Uterus (tissue), 3 donors: ENCODE measurements at regions not wholly inside any gene's neighbourhood (a gene's known extent, or its start where the extent isn't known, plus 50 kb on each side); places are given as distances from the start of the nearest gene placed in this dataset.

ENCODE experiments used
- DNase-seq, 2 donors: peaks; one replicate each; pipeline ENCODE4 v3.0.0-alpha.2; 2019 to 2020
- H3K27ac ChIP-seq, 2 donors: fragments of 200-600 bp; sonication (generic); 1 replicate in 1 of 2; 2 replicates in 1 of 2; pipeline ENCODE4 v1.5.1; 2016 to 2018
- H3K27me3 ChIP-seq, 2 donors: fragments of 200-600 bp; sonication (generic); one replicate each; pipeline ENCODE4 v1.5.1; 2018 to 2019; ENCODE audit warnings: control low read depth in 1 of 2
- H3K36me3 ChIP-seq, 2 donors: fragments of 200-600 bp; sonication (generic); one replicate each; pipeline ENCODE4 v1.5.1; 2019; ENCODE audit warnings: control low read depth in 1 of 2
- H3K4me1 ChIP-seq, 2 donors: fragments of 200-600 bp; sonication (generic); one replicate each; pipeline ENCODE4 v1.5.1; 2018 to 2019; ENCODE audit warnings: control low read depth in 1 of 2
- H3K4me3 ChIP-seq, 2 donors: fragments of 200-600 bp; sonication (generic); 1 replicate in 1 of 2; 2 replicates in 1 of 2; pipeline ENCODE4 v1.5.1; 2018 to 2019; ENCODE audit warnings: mild to moderate bottlenecking in 1 of 2
- H3K9me3 ChIP-seq, 2 donors: fragments of 200-600 bp; sonication (generic); one replicate each; pipeline ENCODE4 v1.5.1; 2019; ENCODE audit warnings: control low read depth in 1 of 2
- POLR2A ChIP-seq, 2 donors: fragments of 450-650 bp; IDR thresholded peaks; one replicate each; pipeline ENCODE4 v1.6.1; 2016; ENCODE audit warnings: antibody characterized with exemption in 2 of 2, mild to moderate bottlenecking in 1 of 2, moderate library complexity in 1 of 2
- intact Hi-C: fragments of 100-400 bp; cut with DNase I; formaldehyde crosslinking; loops from one replicate; pipeline ENCODE4 v1.15.1; 2023; ENCODE audit warnings: low total_unique reads
- TF ChIP-seq, protein P1 (sequence below), 4 experiments: fragments of 200-600 bp in 2 of 4; fragments of 450-650 bp in 2 of 4; sonication (generic) in 2 of 4; IDR thresholded peaks; one replicate each; pipeline ENCODE4 v1.5.1; 2016 to 2019; ENCODE audit warnings: antibody characterized with exemption in 4 of 4, mild to moderate bottlenecking in 2 of 4, moderate library complexity in 1 of 4
- donor health status: DM: yes; HTN: yes; CAD: no.

DNA sequence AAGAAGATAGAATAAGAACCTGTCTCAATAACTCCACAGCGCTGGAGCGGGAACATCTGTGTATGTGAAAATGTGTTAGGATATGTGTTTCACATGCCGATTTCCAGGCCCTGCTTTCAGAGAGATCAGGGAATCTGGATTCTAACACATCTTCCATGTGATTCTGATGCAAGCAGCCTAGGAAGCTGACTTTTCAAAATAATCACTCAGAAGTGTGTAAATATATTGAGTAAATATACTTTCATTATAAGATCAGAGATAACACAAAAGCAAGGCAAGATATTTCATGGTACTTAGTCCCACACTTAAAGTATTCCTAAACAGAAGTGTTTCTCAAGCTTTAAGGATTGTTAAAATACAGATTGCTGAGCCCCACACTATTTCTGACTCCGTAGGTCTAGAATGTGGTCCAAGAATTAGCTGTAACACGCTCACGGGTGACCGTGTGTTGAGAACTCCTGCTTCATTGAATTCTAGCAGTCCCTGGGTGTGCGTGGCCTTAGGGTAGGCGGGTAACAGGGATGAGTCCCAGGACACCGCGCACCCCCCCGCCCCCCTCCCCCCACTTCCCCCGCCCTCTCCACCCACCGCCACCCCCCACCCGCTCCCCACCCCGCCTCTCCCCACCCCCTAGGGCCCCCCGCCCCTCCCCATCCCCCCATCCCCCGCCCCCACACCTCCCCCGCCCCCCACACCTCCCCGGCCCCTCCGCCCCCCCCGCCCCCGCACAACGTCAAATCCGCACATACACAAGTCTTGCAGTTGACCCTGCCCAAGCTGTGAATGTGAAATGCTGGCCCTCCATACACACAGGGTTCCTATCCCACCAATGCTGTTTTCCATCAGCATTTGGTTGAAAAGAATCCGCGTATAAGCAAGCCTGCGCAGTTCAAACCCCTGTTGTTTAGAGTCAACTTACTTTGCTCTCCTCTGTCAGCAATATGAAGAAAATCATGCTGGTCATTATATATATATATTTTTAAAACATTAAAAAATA is 94.2 kb upstream of the SLC39A10 start:
- intact Hi-C loops, result no loop called here
- DNase-seq, result no peak
- Histone ChIP-seq H3K27me3 (no peaks in the 10 kb centered on the region), H3K27ac (no peak overlapping the region), H3K9me3 (no peaks in the 10 kb centered on the region), H3K4me1 (no peaks in the 10 kb centered on the region), H3K36me3 (no peaks in the 10 kb centered on the region), H3K4me3 (no peak overlapping the region)
- no peak for TF ChIP-seq POLR2A (IDR thresholded peaks at IDR 0.05)
- TF ChIP-seq, protein P1, sequence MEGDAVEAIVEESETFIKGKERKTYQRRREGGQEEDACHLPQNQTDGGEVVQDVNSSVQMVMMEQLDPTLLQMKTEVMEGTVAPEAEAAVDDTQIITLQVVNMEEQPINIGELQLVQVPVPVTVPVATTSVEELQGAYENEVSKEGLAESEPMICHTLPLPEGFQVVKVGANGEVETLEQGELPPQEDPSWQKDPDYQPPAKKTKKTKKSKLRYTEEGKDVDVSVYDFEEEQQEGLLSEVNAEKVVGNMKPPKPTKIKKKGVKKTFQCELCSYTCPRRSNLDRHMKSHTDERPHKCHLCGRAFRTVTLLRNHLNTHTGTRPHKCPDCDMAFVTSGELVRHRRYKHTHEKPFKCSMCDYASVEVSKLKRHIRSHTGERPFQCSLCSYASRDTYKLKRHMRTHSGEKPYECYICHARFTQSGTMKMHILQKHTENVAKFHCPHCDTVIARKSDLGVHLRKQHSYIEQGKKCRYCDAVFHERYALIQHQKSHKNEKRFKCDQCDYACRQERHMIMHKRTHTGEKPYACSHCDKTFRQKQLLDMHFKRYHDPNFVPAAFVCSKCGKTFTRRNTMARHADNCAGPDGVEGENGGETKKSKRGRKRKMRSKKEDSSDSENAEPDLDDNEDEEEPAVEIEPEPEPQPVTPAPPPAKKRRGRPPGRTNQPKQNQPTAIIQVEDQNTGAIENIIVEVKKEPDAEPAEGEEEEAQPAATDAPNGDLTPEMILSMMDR (IDR thresholded peaks at IDR 0.05), result no peak

DNA sequence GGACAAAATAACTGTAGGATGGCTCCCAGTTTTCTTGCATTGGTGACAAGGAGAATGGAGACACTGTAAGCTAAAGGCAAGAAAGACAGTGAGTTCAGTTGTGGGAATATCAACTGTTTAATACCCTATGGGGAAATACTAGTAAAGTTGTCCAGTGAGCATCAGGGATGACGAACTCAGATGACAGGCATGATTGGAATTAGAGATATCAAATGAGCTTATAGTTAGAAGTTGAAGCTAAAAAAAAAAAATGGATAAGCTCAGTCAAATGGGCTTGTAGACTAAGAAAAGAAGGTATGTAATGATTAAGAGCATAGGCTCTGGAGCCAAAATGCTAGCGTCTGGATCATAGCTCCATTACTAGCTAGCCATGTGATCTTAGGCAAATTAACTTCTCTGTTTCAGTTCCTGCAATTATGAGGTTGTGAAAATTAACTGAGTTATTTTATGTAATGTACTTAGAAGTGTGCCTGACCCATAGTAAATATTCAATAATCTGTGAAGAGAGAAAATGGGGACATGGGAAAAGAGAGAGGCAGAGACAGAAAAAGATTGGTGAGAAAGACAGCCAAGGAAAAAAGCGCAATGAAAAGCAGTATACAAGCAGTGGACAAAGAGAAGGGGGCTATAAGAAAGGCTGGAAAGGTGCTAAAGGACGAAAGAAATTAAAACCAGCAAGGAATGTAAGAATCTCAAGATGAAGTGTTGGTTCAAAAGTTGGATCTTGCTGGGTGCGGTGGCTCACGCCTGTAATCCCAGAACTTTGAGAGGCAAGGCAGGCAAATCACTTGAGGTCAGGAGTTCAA is 95.7 kb upstream of the SLC39A10 start:
- no peak for DNase-seq
- TF ChIP-seq, protein P1 (IDR thresholded peaks at IDR 0.05), result no peak
- Histone ChIP-seq H3K9me3 (no peaks in the 10 kb centered on the region), H3K36me3 (no peaks in the 10 kb centered on the region), H3K27ac (no peak overlapping the region), H3K4me1 (no peaks in the 10 kb centered on the region), H3K4me3 (no peak overlapping the region), H3K27me3 (no peaks in the 10 kb centered on the region)
- intact Hi-C loops, result no loop called here

DNA sequence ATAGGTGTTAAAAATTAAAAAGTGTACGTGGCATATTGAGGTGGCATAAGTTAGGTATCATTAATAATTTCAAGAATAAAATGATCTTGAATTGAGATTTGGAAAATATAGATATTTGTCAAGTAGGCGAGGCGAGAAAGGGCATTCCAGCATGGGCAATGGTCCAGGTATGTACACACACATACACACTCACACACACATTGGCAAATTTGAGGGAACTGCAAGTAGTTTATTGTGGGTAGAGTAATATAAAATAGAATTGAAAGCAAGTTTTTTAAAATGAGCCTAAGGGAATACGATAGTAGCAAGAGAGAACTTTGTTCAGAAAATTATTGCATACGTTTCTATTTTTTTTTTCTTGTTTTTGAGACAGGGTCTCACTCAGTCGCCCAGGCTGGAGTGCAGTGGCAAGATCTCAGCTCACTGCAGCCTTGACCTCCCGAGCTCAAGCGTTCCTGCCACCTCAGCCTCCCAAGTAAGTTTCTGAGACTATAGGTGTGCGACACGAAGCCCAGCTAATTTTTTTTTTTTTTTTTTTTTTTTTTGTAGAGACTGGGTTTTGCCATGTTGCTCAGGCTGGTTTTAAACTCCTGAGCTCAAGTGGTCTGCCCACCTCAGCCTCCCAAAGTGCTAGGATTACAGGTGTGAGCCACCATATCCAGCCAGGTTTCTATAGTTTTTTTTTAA is 96.7 kb upstream of the SLC39A10 start:
- TF ChIP-seq, protein P1 (IDR thresholded peaks at IDR 0.05), result no peak
- TF ChIP-seq POLR2A (IDR thresholded peaks at IDR 0.05), result no peak
- no peak for DNase-seq
- Histone ChIP-seq H3K27me3 (no peaks in the 10 kb centered on the region), H3K4me3 (no peak overlapping the region), H3K36me3 (no peaks in the 10 kb centered on the region), H3K9me3 (no peaks in the 10 kb centered on the region), H3K27ac (no peak overlapping the region), H3K4me1 (no peaks in the 10 kb centered on the region)
- intact Hi-C loops, result no loop called here

DNA sequence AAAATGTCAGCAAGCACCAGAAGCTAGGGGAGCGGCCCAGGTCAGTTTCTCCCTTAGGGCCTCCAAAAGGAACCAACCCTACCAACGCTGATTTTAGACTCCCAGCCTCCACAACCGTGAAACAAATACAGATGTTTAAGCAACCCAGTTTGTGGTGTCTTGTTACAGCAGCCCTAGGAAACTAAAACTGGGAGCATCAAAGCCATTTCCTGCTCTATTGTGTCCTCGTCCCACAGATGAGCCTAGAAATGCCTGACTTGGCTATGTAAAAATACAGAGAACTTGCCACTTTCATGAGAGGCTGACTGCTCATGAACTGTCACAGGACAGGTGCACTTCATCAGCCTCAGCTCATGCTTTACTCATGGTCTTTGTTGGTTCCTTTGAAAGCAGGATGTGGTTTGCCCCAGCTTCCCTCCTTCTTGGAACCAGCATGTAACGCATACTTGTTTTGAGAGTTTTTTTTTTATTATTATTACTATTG is 97.6 kb upstream of the SLC39A10 start:
- H3K4me1 ChIP-seq, result no peaks in the 10 kb centered on the region
- no peaks in the 10 kb centered on the region for H3K9me3 ChIP-seq
- H3K27me3 ChIP-seq, result no peaks in the 10 kb centered on the region
- intact Hi-C loops, result no loop called here
- H3K4me3 ChIP-seq, result no peak overlapping the region
- H3K27ac ChIP-seq, result no peak overlapping the region
- no peaks in the 10 kb centered on the region for H3K36me3 ChIP-seq
- DNase-seq, result no peak
- no peak for TF ChIP-seq POLR2A (IDR thresholded peaks at IDR 0.05)

DNA sequence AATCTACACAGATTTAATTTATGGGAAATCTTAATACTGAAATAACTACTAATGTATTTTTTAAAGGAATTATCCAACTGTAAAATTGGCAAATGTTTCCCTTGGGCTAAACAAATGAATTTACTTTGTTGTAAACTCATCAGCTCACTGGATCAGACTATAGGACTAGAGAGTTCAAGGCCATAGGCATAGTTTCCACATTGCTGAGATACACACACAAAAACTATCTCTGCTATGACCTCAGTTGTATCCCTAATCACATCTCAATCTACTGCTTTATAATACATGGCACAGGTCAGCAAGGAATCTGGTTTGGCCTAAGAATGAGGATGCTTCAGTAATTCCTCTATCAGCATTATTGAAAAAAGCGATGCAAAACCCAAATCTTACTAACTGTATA is 101.1 kb upstream of the SLC39A10 start:
- no peak overlapping the region for H3K4me3 ChIP-seq
- H3K27me3 ChIP-seq, result no peaks in the 10 kb centered on the region
- H3K36me3 ChIP-seq, result no peaks in the 10 kb centered on the region
- no peak for DNase-seq
- H3K4me1 ChIP-seq, result no peaks in the 10 kb centered on the region
- TF ChIP-seq, protein P1 (IDR thresholded peaks at IDR 0.05), result no peak
- no peak for TF ChIP-seq POLR2A (IDR thresholded peaks at IDR 0.05)
- intact Hi-C loops, result no loop called here
- no peak overlapping the region for H3K27ac ChIP-seq
- H3K9me3 ChIP-seq, result no peaks in the 10 kb centered on the region
